ENCODE measurements at regions not wholly inside any gene's neighbourhood (a gene's known extent, or its start where the extent isn't known, plus 50 kb on each side); places are given as distances from the start of the nearest gene placed in this dataset.

DNA sequence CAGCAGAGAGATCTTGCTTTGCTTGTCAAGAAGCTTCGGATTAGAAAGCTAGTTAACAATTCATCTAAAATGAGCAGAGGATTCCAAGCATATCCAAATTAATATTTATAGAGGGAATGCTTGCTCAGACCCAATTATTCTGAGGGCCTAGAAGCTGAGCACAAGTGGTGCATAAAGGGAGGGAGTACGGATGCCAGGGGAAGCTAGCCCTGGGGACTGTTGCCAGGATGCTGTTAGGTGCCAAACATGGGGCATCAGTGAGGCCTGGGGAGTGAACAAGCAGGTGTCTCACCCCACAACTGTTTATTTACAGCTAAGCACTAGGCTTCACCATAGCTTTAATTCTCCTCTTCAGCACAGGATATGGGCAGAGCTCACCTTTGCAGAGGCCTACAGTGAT lies 684.1 kb upstream of the C16orf82 start:
- no peak for TF ChIP-seq POLR2A (IDR thresholded peaks at IDR 0.05)
- TF ChIP-seq, protein P1, sequence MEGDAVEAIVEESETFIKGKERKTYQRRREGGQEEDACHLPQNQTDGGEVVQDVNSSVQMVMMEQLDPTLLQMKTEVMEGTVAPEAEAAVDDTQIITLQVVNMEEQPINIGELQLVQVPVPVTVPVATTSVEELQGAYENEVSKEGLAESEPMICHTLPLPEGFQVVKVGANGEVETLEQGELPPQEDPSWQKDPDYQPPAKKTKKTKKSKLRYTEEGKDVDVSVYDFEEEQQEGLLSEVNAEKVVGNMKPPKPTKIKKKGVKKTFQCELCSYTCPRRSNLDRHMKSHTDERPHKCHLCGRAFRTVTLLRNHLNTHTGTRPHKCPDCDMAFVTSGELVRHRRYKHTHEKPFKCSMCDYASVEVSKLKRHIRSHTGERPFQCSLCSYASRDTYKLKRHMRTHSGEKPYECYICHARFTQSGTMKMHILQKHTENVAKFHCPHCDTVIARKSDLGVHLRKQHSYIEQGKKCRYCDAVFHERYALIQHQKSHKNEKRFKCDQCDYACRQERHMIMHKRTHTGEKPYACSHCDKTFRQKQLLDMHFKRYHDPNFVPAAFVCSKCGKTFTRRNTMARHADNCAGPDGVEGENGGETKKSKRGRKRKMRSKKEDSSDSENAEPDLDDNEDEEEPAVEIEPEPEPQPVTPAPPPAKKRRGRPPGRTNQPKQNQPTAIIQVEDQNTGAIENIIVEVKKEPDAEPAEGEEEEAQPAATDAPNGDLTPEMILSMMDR (IDR thresholded peaks at IDR 0.05): no peak
